ENCODE measurements at regions not wholly inside any gene's neighbourhood (a gene's known extent, or its start where the extent isn't known, plus 50 kb on each side); places are given as distances from the start of the nearest gene placed in this dataset.

- TF ChIP-seq POLR2AphosphoS5 (IDR thresholded peaks at IDR 0.05; ENCODE audit: low read depth, low read length): no peak
- TF ChIP-seq FOSL1 (IDR thresholded peaks at IDR 0.05; ENCODE audit: insufficient read depth, low read depth, low read length): no peak
- TF ChIP-seq CTCF (IDR thresholded peaks at IDR 0.05; ENCODE audit: control extremely low read depth in 1 of 3, insufficient read depth in 1 of 3, low read depth in 1 of 3, low read length in 3 of 3): no peak
- no peak for TF ChIP-seq EP300 (IDR thresholded peaks at IDR 0.05; ENCODE audit: borderline replicate concordance in 1 of 2, low read depth in 2 of 2, low read length in 2 of 2)
- TF ChIP-seq SRF (IDR thresholded peaks at IDR 0.05; ENCODE audit: low read depth, low read length): no peak
- TF ChIP-seq ASH2L (IDR thresholded peaks at IDR 0.05; ENCODE audit: low read length): no peak
- TF ChIP-seq YY1 (IDR thresholded peaks at IDR 0.05; ENCODE audit: low read depth, low read length): no peak
These were observed 848.2 kb downstream of the DHX35 start for GRCh38 chr20:39810309-39810708.
